SU-DHL-6 (cell line): ENCODE measurements at regions not wholly inside any gene's neighbourhood (a gene's known extent, or its start where the extent isn't known, plus 50 kb on each side); places are given as distances from the start of the nearest gene placed in this dataset.

Source experiments
- CTCF ChIP-seq: fragments of 200-600 bp; sonication (generic); IDR thresholded peaks from one replicate; pipeline ENCODE4 v1.5.1; 2017; ENCODE audit warnings: antibody characterized with exemption, mild to moderate bottlenecking, low read length, moderate library complexity; ENCODE audit not compliant: insufficient read depth, poor library complexity, severe bottlenecking
- EZH2phosphoT487 ChIP-seq: fragments of 200-600 bp; sonication (generic), shearing (Covaris generic); conservative IDR thresholded peaks from 2 replicates; pipeline ENCODE4 v1.6.1; 2018; ENCODE audit warnings: mild to moderate bottlenecking, antibody characterized with exemption, low read length, moderate library complexity, mixed read lengths

GRCh38 chr2:41779888-41780287 is 267.9 kb upstream of the PKDCC start:
- no peak for TF ChIP-seq CTCF
- TF ChIP-seq EZH2phosphoT487 = no peak
